IMR-90 (cell line): ENCODE measurements at regions not wholly inside any gene's neighbourhood (a gene's known extent, or its start where the extent isn't known, plus 50 kb on each side); places are given as distances from the start of the nearest gene placed in this dataset.

Experiments used
- ATAC-seq: fragments of 200-7000 bp; cut with Tn5 transposase; 2 replicates; pipeline ENCODE4 v1.9.1; 2020; ENCODE audit warnings: low read depth, mild to moderate bottlenecking, moderate library complexity
- BruUV-seq: library from RNA; stranded (reverse); fragments of 400-500 nt; replicated peaks from 2 replicates; lab custom pipeline; 2021; lab: Mats Ljungman, UMichigan
- CTCF ChIA-PET: fragments of 300-600 bp; formaldehyde crosslinking; extraction: SDS; loops from one replicate; lab custom pipeline; 2021; ENCODE audit warnings: antibody characterized with exemption; lab: Yijun Ruan, JAX
- POLR2A ChIA-PET: fragments of 300-600 bp; sonication (Branson Sonifier 250); formaldehyde crosslinking; loops from one replicate; lab custom pipeline; 2022; ENCODE audit warnings: antibody characterized with exemption; ENCODE audit not compliant: unreplicated experiment; lab: Charles Lee
- DNase-seq: peaks from one replicate; pipeline ENCODE4 v3.0.0; 2013
- H2AFZ ChIP-seq: replicated peaks from 2 replicates; pipeline ENCODE3; 2013; ENCODE audit warnings: low read length, mild to moderate bottlenecking; ENCODE audit not compliant: poor library complexity
- H2AK5ac ChIP-seq: 2 replicates; pipeline ENCODE4 v1.6.1; 2013; ENCODE audit warnings: low read depth, low read length, inconsistent platforms
- H2AK9ac ChIP-seq: replicated peaks from 2 replicates; pipeline ENCODE3; 2013; ENCODE audit warnings: mild to moderate bottlenecking, low read depth, low read length, moderate library complexity; ENCODE audit not compliant: poor library complexity
- H2BK120ac ChIP-seq: 2 replicates; pipeline ENCODE4 v1.6.1; 2013; ENCODE audit warnings: low read depth, low read length, inconsistent platforms
- H2BK15ac ChIP-seq: 3 replicates; pipeline ENCODE4 v1.6.1; 2013; ENCODE audit warnings: low read depth, low read length, inconsistent platforms
- H2BK20ac ChIP-seq: 2 replicates; pipeline ENCODE4 v1.6.1; 2013; ENCODE audit warnings: low read depth, mild to moderate bottlenecking, inconsistent platforms, low read length, moderate library complexity
- H2BK5ac ChIP-seq: 2 replicates; pipeline ENCODE4 v1.6.1; 2013; ENCODE audit warnings: mild to moderate bottlenecking, low read depth, low read length, inconsistent platforms; ENCODE audit not compliant: poor library complexity, severe bottlenecking
- H3K14ac ChIP-seq: replicated peaks from 2 replicates; pipeline ENCODE4 v1.6.1; 2013; ENCODE audit warnings: low read depth, low read length, inconsistent platforms
- H3K18ac ChIP-seq: 2 replicates; pipeline ENCODE4 v1.6.1; 2013; ENCODE audit warnings: low read depth, low read length, control low read depth
- H3K23ac ChIP-seq: 2 replicates; pipeline ENCODE4 v1.6.1; 2013; ENCODE audit warnings: low read depth, low read length, inconsistent platforms
- H3K27ac ChIP-seq: 2 replicates; pipeline ENCODE4 v1.5.1; 2013; ENCODE audit warnings: mild to moderate bottlenecking, control low read depth, low read length; ENCODE audit not compliant: insufficient read depth
- H3K27me3 ChIP-seq: 2 replicates; pipeline ENCODE4 v1.6.1; 2013; ENCODE audit warnings: low read length; ENCODE audit not compliant: control insufficient read depth, insufficient read depth
- H3K36me3 ChIP-seq: 2 replicates; pipeline ENCODE4 v1.6.1; 2013; ENCODE audit warnings: low read length, mixed read lengths; ENCODE audit not compliant: control insufficient read depth, insufficient read depth
- H3K4ac ChIP-seq: 2 replicates; pipeline ENCODE4 v1.6.1; 2013; ENCODE audit warnings: low read depth, low read length, inconsistent platforms
- H3K4me1 ChIP-seq: 2 replicates; pipeline ENCODE4 v1.6.1; 2013; ENCODE audit warnings: low read length, mixed read lengths; ENCODE audit not compliant: control insufficient read depth, insufficient read depth
- H3K4me2 ChIP-seq: 2 replicates; pipeline ENCODE4 v1.6.1; 2013; ENCODE audit warnings: low read depth, mild to moderate bottlenecking, control low read depth, low read length, moderate library complexity
- H3K4me3 ChIP-seq: 2 replicates; pipeline ENCODE4 v1.5.1; 2013; ENCODE audit warnings: low read depth, mild to moderate bottlenecking, control low read depth, low read length, moderate library complexity; ENCODE audit not compliant: insufficient read depth
- H3K56ac ChIP-seq: 2 replicates; pipeline ENCODE4 v1.6.1; 2013; ENCODE audit warnings: low read length, inconsistent platforms; ENCODE audit not compliant: insufficient read depth; ENCODE audit errors: extremely low read depth
- H3K79me1 ChIP-seq, 2 experiments: 2 replicates each; pipeline ENCODE4 v1.6.1; 2013; ENCODE audit warnings: low read length in 2 of 2, inconsistent platforms in 1 of 2, low read depth in 1 of 2
- H3K9ac ChIP-seq: 2 replicates; pipeline ENCODE4 v1.6.1; 2013; ENCODE audit warnings: low read depth, low read length, control low read depth
- H3K9me1 ChIP-seq: 2 replicates; pipeline ENCODE4 v1.6.1; 2013; ENCODE audit warnings: low read length, inconsistent platforms; ENCODE audit not compliant: insufficient read depth
- H3K9me3 ChIP-seq: 2 replicates; pipeline ENCODE4 v1.6.1; 2013; ENCODE audit warnings: low read length; ENCODE audit not compliant: control insufficient read depth, insufficient read depth
- H4K20me1 ChIP-seq: 2 replicates; pipeline ENCODE4 v1.6.1; 2013; ENCODE audit warnings: low read length, inconsistent platforms; ENCODE audit not compliant: insufficient read depth
- H4K5ac ChIP-seq: 2 replicates; pipeline ENCODE4 v1.6.1; 2013; ENCODE audit warnings: mild to moderate bottlenecking, low read depth, low read length, control low read depth
- H4K8ac ChIP-seq, 2 experiments: 2 replicates each; pipeline ENCODE4 v1.6.1; 2013; ENCODE audit warnings: low read depth in 2 of 2, low read length in 2 of 2, control low read depth in 1 of 2, inconsistent platforms in 1 of 2
- H4K91ac ChIP-seq: 2 replicates; pipeline ENCODE4 v1.6.1; 2013; ENCODE audit warnings: low read depth, low read length, inconsistent platforms; ENCODE audit not compliant: insufficient read depth
- CHD1 ChIP-seq: IDR thresholded peaks from 2 replicates; pipeline ENCODE4 v1.6.1; 2012; ENCODE audit warnings: low read depth, low read length, improper control_type of control experiment
- FOS ChIP-seq: fragments of 150-350 bp; IDR thresholded peaks from 2 replicates; pipeline ENCODE4 v1.6.1; 2016; ENCODE audit warnings: low read depth, low read length
- POLR2A ChIP-seq: IDR thresholded peaks from 2 replicates; pipeline ENCODE4 v1.6.1; 2012; ENCODE audit warnings: mild to moderate bottlenecking, low read depth, low read length
- RCOR1 ChIP-seq: IDR thresholded peaks from 2 replicates; pipeline ENCODE4 v1.6.1; 2012; ENCODE audit warnings: mild to moderate bottlenecking, low read length, improper control_type of control experiment; ENCODE audit not compliant: insufficient replicate concordance
- RFX5 ChIP-seq: IDR thresholded peaks from 2 replicates; pipeline ENCODE4 v1.8.0; 2012; ENCODE audit warnings: low read depth, mild to moderate bottlenecking, low read length, moderate library complexity
- WGBS, 2 experiments: methylation state at CpG; one replicate each; pipeline versions ENCODE4 v1.1.5 to v1.1.7; 2013; ENCODE audit warnings: missing lambda C conversion rate in 2 of 2; ENCODE audit not compliant: insufficient read length in 1 of 2; ENCODE audit errors: extremely low coverage in 2 of 2; 5-methylcytosine and 5-hydroxymethylcytosine counted together
- dilution Hi-C: fragments of 300-500 bp; cut with HindIII; formaldehyde crosslinking; loops from one replicate; pipeline ENCODE4 v1.14.3; 2018; ENCODE audit warnings: low sequenced_read_pairs; ENCODE audit not compliant: unreplicated experiment
- in situ Hi-C: fragments of 300-500 bp; cut with MboI; formaldehyde crosslinking; loops from 3 replicates; pipeline ENCODE4 v1.14.3; 2019; ENCODE audit warnings: low sequenced_read_pairs, inconsistent platforms, mixed read lengths
- intact Hi-C: fragments of 100-400 bp; cut with micrococcal nuclease; formaldehyde crosslinking; loops from 2 replicates; pipeline ENCODE4 v1.10.0; 2022

- POLR2A ChIA-PET: no interaction called here
- Histone ChIP-seq H3K36me3 (no peaks in the 10 kb centered on the region), H2BK15ac (no peak overlapping the region), H4K8ac (no peak overlapping the region), H4K5ac (no peak overlapping the region), H3K4me1 (no peaks in the 10 kb centered on the region), H3K4ac (no peak overlapping the region), H3K4me2 (no peak overlapping the region), H3K9me1 (no peaks in the 10 kb centered on the region), H3K27me3 (no peaks in the 10 kb centered on the region), H3K23ac (no peak overlapping the region), H3K14ac (no peak overlapping the region), H3K79me1 (no peaks in the 10 kb centered on the region), H3K27ac (no peak overlapping the region), H3K4me3 (no peak overlapping the region), H3K9ac (no peak overlapping the region), H4K20me1 (no peaks in the 10 kb centered on the region), H2BK120ac (no peak overlapping the region), H2AK5ac (no peak overlapping the region), H3K18ac (no peak overlapping the region), H3K9me3 (no peaks in the 10 kb centered on the region; the same call in 1 of the 2 replicates), H3K56ac (no peak overlapping the region), H2BK20ac (no peak overlapping the region), H2AFZ (no peak overlapping the region), H4K91ac (no peak overlapping the region), H2AK9ac (no peak overlapping the region), H2BK5ac (no peak overlapping the region)
- CTCF ChIA-PET: no interaction called here
- intact Hi-C loops (no loop called here), dilution Hi-C loops (no loop called here), in situ Hi-C loops (no loop called here)
- 88% methylated on average over 1 of the region's 3 CpGs; no CpG with 5 or more reads in 1 of the 2 experiments for WGBS, 2 experiments
- TF ChIP-seq FOS: no peak
- TF ChIP-seq RCOR1: no peak
- TF ChIP-seq CHD1: no peak
- no peak for TF ChIP-seq POLR2A
- no peak for TF ChIP-seq RFX5
- ATAC-seq: no peak
- DNase-seq: no peak
- BruUV-seq: no TSS peak
Measured at GRCh38 chr10:21049482-21049881, 152.4 kb upstream of the NEBL start.
